Esophagus muscularis mucosa (tissue), 4 donors: ENCODE measurements at regions not wholly inside any gene's neighbourhood (a gene's known extent, or its start where the extent isn't known, plus 50 kb on each side); places are given as distances from the start of the nearest gene placed in this dataset.

ENCODE experiments used
- EP300 ChIP-seq: sonication (generic); formaldehyde crosslinking; IDR thresholded peaks from one replicate; pipeline ENCODE4 v1.6.1; 2017; ENCODE audit warnings: antibody characterized with exemption
- POLR2A ChIP-seq: fragments of 450-650 bp; IDR thresholded peaks from one replicate; pipeline ENCODE4 v1.6.1; 2017; ENCODE audit warnings: antibody characterized with exemption, moderate library complexity, mild to moderate bottlenecking, low read depth
- POLR2AphosphoS5 ChIP-seq, 2 donors: sonication (generic); formaldehyde crosslinking; IDR thresholded peaks; one replicate each; pipeline ENCODE4 v1.6.1; 2017; ENCODE audit warnings: antibody characterized with exemption in 2 of 2
- TF ChIP-seq, protein P1 (sequence below), 3 experiments: fragments of 200-600 bp in 2 of 3; fragments of 450-650 bp in 1 of 3; sonication (generic) in 2 of 3; IDR thresholded peaks; one replicate each; pipeline ENCODE4 v1.5.1; 2017 to 2019; ENCODE audit warnings: antibody characterized with exemption in 3 of 3, mild to moderate bottlenecking in 2 of 3, moderate library complexity in 1 of 3

DNA sequence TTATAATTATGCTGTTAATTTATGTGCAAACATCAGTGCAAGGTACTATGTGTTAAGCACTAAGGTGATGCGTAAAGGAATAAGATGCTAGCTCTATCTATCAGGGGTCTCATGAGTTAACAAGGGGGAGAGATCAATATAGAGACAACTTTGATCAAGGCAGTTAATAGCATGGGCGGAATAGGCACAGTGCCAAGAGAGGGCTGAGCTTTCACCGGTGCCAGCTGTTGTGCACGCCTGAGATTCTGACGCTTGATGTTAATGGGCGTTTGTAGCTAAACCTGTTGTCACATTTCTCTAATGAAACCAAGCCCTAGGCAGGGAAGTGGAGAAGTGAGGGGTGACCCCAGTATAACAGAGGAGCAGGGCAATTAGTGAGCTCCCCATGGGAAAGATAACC, 86.0 kb upstream of the NMU start:
- TF ChIP-seq, protein P1, sequence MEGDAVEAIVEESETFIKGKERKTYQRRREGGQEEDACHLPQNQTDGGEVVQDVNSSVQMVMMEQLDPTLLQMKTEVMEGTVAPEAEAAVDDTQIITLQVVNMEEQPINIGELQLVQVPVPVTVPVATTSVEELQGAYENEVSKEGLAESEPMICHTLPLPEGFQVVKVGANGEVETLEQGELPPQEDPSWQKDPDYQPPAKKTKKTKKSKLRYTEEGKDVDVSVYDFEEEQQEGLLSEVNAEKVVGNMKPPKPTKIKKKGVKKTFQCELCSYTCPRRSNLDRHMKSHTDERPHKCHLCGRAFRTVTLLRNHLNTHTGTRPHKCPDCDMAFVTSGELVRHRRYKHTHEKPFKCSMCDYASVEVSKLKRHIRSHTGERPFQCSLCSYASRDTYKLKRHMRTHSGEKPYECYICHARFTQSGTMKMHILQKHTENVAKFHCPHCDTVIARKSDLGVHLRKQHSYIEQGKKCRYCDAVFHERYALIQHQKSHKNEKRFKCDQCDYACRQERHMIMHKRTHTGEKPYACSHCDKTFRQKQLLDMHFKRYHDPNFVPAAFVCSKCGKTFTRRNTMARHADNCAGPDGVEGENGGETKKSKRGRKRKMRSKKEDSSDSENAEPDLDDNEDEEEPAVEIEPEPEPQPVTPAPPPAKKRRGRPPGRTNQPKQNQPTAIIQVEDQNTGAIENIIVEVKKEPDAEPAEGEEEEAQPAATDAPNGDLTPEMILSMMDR (IDR thresholded peaks at IDR 0.05), result no peak
- TF ChIP-seq POLR2AphosphoS5 (IDR thresholded peaks at IDR 0.05) (no peak), EP300 (no peak), POLR2A (no peak)
